Neural crest cell (in vitro differentiated cells): ENCODE measurements at regions not wholly inside any gene's neighbourhood (a gene's known extent, or its start where the extent isn't known, plus 50 kb on each side); places are given as distances from the start of the nearest gene placed in this dataset.

Experiments used
- DNase-seq: peaks from one replicate; pipeline ENCODE4 v3.0.0; 2021; ENCODE audit warnings: low read depth, mixed read lengths, low spot score
- H3K27ac Mint-ChIP-seq: one replicate; pipeline ENCODE4 v1.8.0; 2021; ENCODE audit warnings: mild to moderate bottlenecking, mixed read lengths; ENCODE audit not compliant: unreplicated experiment
- H3K27me3 Mint-ChIP-seq: 2 replicates; pipeline ENCODE4 v1.8.0; 2021; ENCODE audit warnings: low read depth, mild to moderate bottlenecking, mixed read lengths
- H3K36me3 Mint-ChIP-seq: 2 replicates; pipeline ENCODE4 v1.8.0; 2021; ENCODE audit warnings: low read depth, mild to moderate bottlenecking, mixed read lengths
- H3K4me1 Mint-ChIP-seq: 2 replicates; pipeline ENCODE4 v1.8.0; 2021; ENCODE audit warnings: mixed read lengths
- H3K4me3 Mint-ChIP-seq: one replicate; pipeline ENCODE4 v1.8.0; 2021; ENCODE audit warnings: mild to moderate bottlenecking, mixed read lengths
- H3K9me3 Mint-ChIP-seq: 2 replicates; pipeline ENCODE4 v1.8.0; 2021; ENCODE audit warnings: mixed read lengths
- CTCF ChIP-seq: fragments of 200-600 bp; sonication (generic); conservative IDR thresholded peaks from 2 replicates; pipeline ENCODE4 v1.5.0; 2021; ENCODE audit warnings: antibody characterized with exemption, mild to moderate bottlenecking

GRCh38 chr10:5268743-5269142 lies 72.1 kb downstream of the AKR1C4 start:
- peaks cover 12% of the 10 kb centered on the region for H3K9me3 Mint-ChIP-seq
- H3K36me3 Mint-ChIP-seq, result peaks cover 3% of the 10 kb centered on the region
- H3K27me3 Mint-ChIP-seq, result no peaks in the 10 kb centered on the region
- H3K27ac Mint-ChIP-seq, result no peak overlapping the region
- no peak overlapping the region for H3K4me3 Mint-ChIP-seq
- H3K4me1 Mint-ChIP-seq, result no peaks in the 10 kb centered on the region
- no peak for TF ChIP-seq CTCF
- no peak for DNase-seq

- Mint-ChIP-seq H3K27me3 (no peaks in the 10 kb centered on the region), H3K9me3 (peaks cover 8% of the 10 kb centered on the region), H3K4me3 (no peak overlapping the region), H3K4me1 (no peaks in the 10 kb centered on the region), H3K27ac (no peak overlapping the region), H3K36me3 (peaks cover 3% of the 10 kb centered on the region)
- no peak for DNase-seq
- no peak for TF ChIP-seq CTCF
These were observed 73.2 kb downstream of the AKR1C4 start for GRCh38 chr10:5269791-5270190.

GRCh38 chr10:5271526-5271925 lies 74.9 kb downstream of the AKR1C4 start:
- Mint-ChIP-seq H3K27ac (no peak overlapping the region), H3K4me1 (no peaks in the 10 kb centered on the region), H3K36me3 (peaks cover 3% of the 10 kb centered on the region), H3K4me3 (no peak overlapping the region), H3K27me3 (no peaks in the 10 kb centered on the region), H3K9me3 (peaks cover 5% of the 10 kb centered on the region)
- no peak for DNase-seq
- no peak for TF ChIP-seq CTCF

- H3K27me3 Mint-ChIP-seq, result no peaks in the 10 kb centered on the region
- H3K4me1 Mint-ChIP-seq, result no peaks in the 10 kb centered on the region
- no peaks in the 10 kb centered on the region for H3K36me3 Mint-ChIP-seq
- DNase-seq, result no peak
- TF ChIP-seq CTCF, result no peak
- no peak overlapping the region for H3K27ac Mint-ChIP-seq
- H3K4me3 Mint-ChIP-seq, result no peak overlapping the region
- peaks cover 2% of the 10 kb centered on the region for H3K9me3 Mint-ChIP-seq
These were observed 75.6 kb downstream of the AKR1C4 start for GRCh38 chr10:5272065-5272803.

- no peak overlapping the region for H3K27ac Mint-ChIP-seq
- no peaks in the 10 kb centered on the region for H3K36me3 Mint-ChIP-seq
- H3K27me3 Mint-ChIP-seq, result peaks cover 3% of the 10 kb centered on the region
- H3K9me3 Mint-ChIP-seq, result peaks cover 9% of the 10 kb centered on the region
- no peak overlapping the region for H3K4me3 Mint-ChIP-seq
- DNase-seq, result no peak
- H3K4me1 Mint-ChIP-seq, result no peaks in the 10 kb centered on the region
- no peak for TF ChIP-seq CTCF
These were observed 78.2 kb downstream of the AKR1C4 start for GRCh38 chr10:5274795-5275194.
